IMR-90 (cell line): ENCODE measurements at regions not wholly inside any gene's neighbourhood (a gene's known extent, or its start where the extent isn't known, plus 50 kb on each side); places are given as distances from the start of the nearest gene placed in this dataset.

ENCODE experiments used
- CEBPB ChIP-seq: IDR thresholded peaks from 2 replicates; pipeline ENCODE4 v1.6.1; 2012; ENCODE audit warnings: low read depth, low read length, improper control_type of control experiment
- FOS ChIP-seq: fragments of 150-350 bp; IDR thresholded peaks from 2 replicates; pipeline ENCODE4 v1.6.1; 2016; ENCODE audit warnings: low read depth, low read length
- MXI1 ChIP-seq: IDR thresholded peaks from 2 replicates; pipeline ENCODE4 v1.6.1; 2012; ENCODE audit warnings: low read depth, mild to moderate bottlenecking, low read length, moderate library complexity, borderline replicate concordance
- RAD21 ChIP-seq: IDR thresholded peaks from 2 replicates; pipeline ENCODE4 v1.6.1; 2012; ENCODE audit warnings: low read length, improper control_type of control experiment
- TF ChIP-seq, protein P1 (sequence below): conservative IDR thresholded peaks from 2 replicates; pipeline ENCODE4 v1.5.1; 2012; ENCODE audit warnings: mild to moderate bottlenecking, low read depth, low read length, improper control_type of control experiment

DNA sequence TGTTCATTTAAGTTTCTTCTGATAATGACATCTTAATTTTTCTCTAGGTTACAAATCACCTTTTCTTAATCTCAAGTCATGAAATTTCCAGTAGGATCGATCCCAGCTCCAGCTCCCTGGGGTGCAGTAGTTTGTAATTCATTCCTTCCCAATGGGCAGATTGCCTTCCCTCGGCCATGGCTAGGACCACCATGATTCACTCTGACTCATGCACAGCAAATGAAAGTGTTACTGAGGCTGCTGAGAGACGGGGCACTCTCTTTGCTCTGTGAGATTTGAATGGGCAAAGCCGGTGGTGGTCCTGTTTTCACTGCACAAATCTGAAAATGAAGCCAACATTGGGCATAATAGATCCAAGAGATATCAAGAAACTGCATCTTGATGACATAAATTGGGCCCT lies 202.8 kb upstream of the IRS2 start:
- TF ChIP-seq, protein P1, sequence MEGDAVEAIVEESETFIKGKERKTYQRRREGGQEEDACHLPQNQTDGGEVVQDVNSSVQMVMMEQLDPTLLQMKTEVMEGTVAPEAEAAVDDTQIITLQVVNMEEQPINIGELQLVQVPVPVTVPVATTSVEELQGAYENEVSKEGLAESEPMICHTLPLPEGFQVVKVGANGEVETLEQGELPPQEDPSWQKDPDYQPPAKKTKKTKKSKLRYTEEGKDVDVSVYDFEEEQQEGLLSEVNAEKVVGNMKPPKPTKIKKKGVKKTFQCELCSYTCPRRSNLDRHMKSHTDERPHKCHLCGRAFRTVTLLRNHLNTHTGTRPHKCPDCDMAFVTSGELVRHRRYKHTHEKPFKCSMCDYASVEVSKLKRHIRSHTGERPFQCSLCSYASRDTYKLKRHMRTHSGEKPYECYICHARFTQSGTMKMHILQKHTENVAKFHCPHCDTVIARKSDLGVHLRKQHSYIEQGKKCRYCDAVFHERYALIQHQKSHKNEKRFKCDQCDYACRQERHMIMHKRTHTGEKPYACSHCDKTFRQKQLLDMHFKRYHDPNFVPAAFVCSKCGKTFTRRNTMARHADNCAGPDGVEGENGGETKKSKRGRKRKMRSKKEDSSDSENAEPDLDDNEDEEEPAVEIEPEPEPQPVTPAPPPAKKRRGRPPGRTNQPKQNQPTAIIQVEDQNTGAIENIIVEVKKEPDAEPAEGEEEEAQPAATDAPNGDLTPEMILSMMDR, result no peak
- TF ChIP-seq FOS, result peak; percentile 66; the same call in 1 of the 2 replicates
- no peak for TF ChIP-seq CEBPB
- no peak for TF ChIP-seq RAD21
- no peak for TF ChIP-seq MXI1
